HCT116 (cell line): ENCODE measurements at regions not wholly inside any gene's neighbourhood (a gene's known extent, or its start where the extent isn't known, plus 50 kb on each side); places are given as distances from the start of the nearest gene placed in this dataset.

Experiments
- ATAC-seq: fragments of 200-7000 bp; cut with Tn5 transposase; 2 replicates; pipeline ENCODE4 v1.9.1; 2020; ENCODE audit warnings: mild to moderate bottlenecking, moderate library complexity
- BruUV-seq: library from RNA; stranded (reverse); fragments of 400-500 nt; replicated peaks from 2 replicates; lab custom pipeline; 2021; lab: Mats Ljungman, UMichigan
- CTCF ChIA-PET: fragments of 300-600 bp; sonication (Branson Sonifier 250); formaldehyde crosslinking; loops from one replicate; lab custom pipeline; 2021; ENCODE audit warnings: antibody characterized with exemption; lab: Charles Lee
- POLR2A ChIA-PET: fragments of 300-600, 350-600 bp; sonication (Branson Sonifier 250); formaldehyde crosslinking; loops from one replicate; lab custom pipeline; 2021; ENCODE audit warnings: antibody characterized with exemption; lab: Charles Lee
- RAD21 ChIA-PET, 2 experiments: fragments of 300-600 bp; sonication (Branson Sonifier 250); formaldehyde crosslinking; loops; one replicate each; lab custom pipeline; 2023; ENCODE audit warnings: low total read pairs in 2 of 2; ENCODE audit not compliant: uncharacterized antibody in 2 of 2, unreplicated experiment in 2 of 2, low non-redundant PET in 1 of 2; lab: Charles Lee
- DNase-seq: peaks from one replicate; pipeline ENCODE4 v3.0.0-alpha.2; 2010; ENCODE audit warnings: low read depth, low spot score
- H2AFZ ChIP-seq: fragments of 200-600 bp; shearing (Covaris generic), sonication (generic); 2 replicates; pipeline ENCODE4 v1.6.1; 2017; ENCODE audit warnings: low read depth, mixed run types, mixed read lengths, antibody characterized with exemption, low read length; ENCODE audit not compliant: poor library complexity, severe bottlenecking
- H3K27ac ChIP-seq: 2 replicates; pipeline ENCODE4 v1.5.1; 2012; ENCODE audit warnings: low read depth, low read length
- H3K27me3 ChIP-seq: fragments of 200-600 bp; sonication (generic); 2 replicates; pipeline ENCODE4 v1.6.1; 2016; ENCODE audit warnings: mixed run types, low read length, mixed read lengths; ENCODE audit not compliant: insufficient read depth
- H3K36me3 ChIP-seq, 2 experiments: fragments of 200-500 bp in 1 of 2; fragments of 200-600 bp in 1 of 2; sonication (Bioruptor generic) in 1 of 2; sonication (generic) in 1 of 2; 2 replicates each; pipeline versions ENCODE4 v1.5.1 to v1.6.1; 2014 to 2016; ENCODE audit warnings: low read length in 2 of 2, inconsistent platforms in 1 of 2, mixed read lengths in 1 of 2, mixed run types in 1 of 2; ENCODE audit not compliant: insufficient read depth in 2 of 2, control insufficient read depth in 1 of 2
- H3K4me1 ChIP-seq, 2 experiments: fragments of 200-600 bp in 1 of 2; sonication (generic) in 1 of 2; 2 replicates each; pipeline versions ENCODE4 v1.5.1 to v1.6.1; 2012 to 2017; ENCODE audit warnings: low read length in 2 of 2, inconsistent platforms in 1 of 2, mild to moderate bottlenecking in 1 of 2, mixed read lengths in 1 of 2, mixed run types in 1 of 2, moderate library complexity in 1 of 2; ENCODE audit not compliant: insufficient read depth in 2 of 2, control insufficient read depth in 1 of 2
- H3K4me2 ChIP-seq: fragments of 200-600 bp; sonication (generic); 2 replicates; pipeline ENCODE4 v1.6.1; 2017; ENCODE audit warnings: mixed run types, low read length, mixed read lengths
- H3K4me3 ChIP-seq, 2 experiments: fragments of 200-600 bp in 1 of 2; sonication (generic) in 1 of 2; replicated peaks in 1 of 2; 2 replicates each; pipeline ENCODE4 v1.5.1; 2011 to 2016; ENCODE audit warnings: low read length in 2 of 2, control low read depth in 1 of 2, low read depth in 1 of 2, mild to moderate bottlenecking in 1 of 2, mixed read lengths in 1 of 2, mixed run types in 1 of 2
- H3K79me2 ChIP-seq: fragments of 200-600 bp; sonication (generic); 2 replicates; pipeline ENCODE4 v1.6.1; 2017; ENCODE audit warnings: mild to moderate bottlenecking, mixed run types, low read length, moderate library complexity, mixed read lengths; ENCODE audit not compliant: insufficient read depth
- H3K9ac ChIP-seq: fragments of 200-600 bp; sonication (generic); 2 replicates; pipeline ENCODE4 v1.6.1; 2016; ENCODE audit warnings: low read length, mixed read lengths
- H3K9me2 ChIP-seq: fragments of 200-600 bp; sonication (generic), shearing (Covaris generic); 2 replicates; pipeline ENCODE4 v1.6.1; 2017; ENCODE audit warnings: mixed run types, mild to moderate bottlenecking, moderate library complexity; ENCODE audit not compliant: insufficient read depth
- H3K9me3 ChIP-seq, 2 experiments: fragments of 200-500 bp in 1 of 2; fragments of 200-600 bp in 1 of 2; sonication (Bioruptor generic) in 1 of 2; sonication (generic) in 1 of 2; 2 replicates each; pipeline ENCODE4 v1.6.1; 2014 to 2017; ENCODE audit warnings: low read length in 2 of 2, mixed read lengths in 2 of 2, inconsistent platforms in 1 of 2, low read depth in 1 of 2, mild to moderate bottlenecking in 1 of 2, mixed run types in 1 of 2, moderate library complexity in 1 of 2; ENCODE audit not compliant: control insufficient read depth in 1 of 2, insufficient read depth in 1 of 2
- H4K20me1 ChIP-seq: fragments of 200-600 bp; sonication (generic), shearing (Covaris generic); 2 replicates; pipeline ENCODE4 v1.6.1; 2017; ENCODE audit warnings: mixed run types, mild to moderate bottlenecking, moderate library complexity; ENCODE audit not compliant: insufficient read depth
- CBX3 ChIP-seq: IDR thresholded peaks from 2 replicates; pipeline ENCODE4 v1.6.1; 2012; ENCODE audit warnings: low read depth
- CEBPB ChIP-seq: IDR thresholded peaks from 2 replicates; pipeline ENCODE4 v1.6.1; 2012; ENCODE audit warnings: low read depth
- EZH2 ChIP-seq: fragments of 200-600 bp; sonication (generic); IDR thresholded peaks from 2 replicates; pipeline ENCODE4 v1.6.1; 2017; ENCODE audit warnings: antibody characterized with exemption, mixed run types
- JUND ChIP-seq: IDR thresholded peaks from 2 replicates; pipeline ENCODE4 v1.6.1; 2012
- RAD21 ChIP-seq: IDR thresholded peaks from 2 replicates; pipeline ENCODE4 v1.6.1; 2012; ENCODE audit warnings: low read depth, mild to moderate bottlenecking
- SIN3A ChIP-seq: IDR thresholded peaks from 2 replicates; pipeline ENCODE4 v1.6.1; 2012; ENCODE audit warnings: low read depth
- SP1 ChIP-seq: IDR thresholded peaks from 2 replicates; pipeline ENCODE4 v1.6.1; 2012; ENCODE audit warnings: low read depth
- SRF ChIP-seq: IDR thresholded peaks from 2 replicates; pipeline ENCODE4 v1.6.1; 2012; ENCODE audit warnings: low read depth
- ZFX ChIP-seq: fragments of 450-650 bp; IDR thresholded peaks from 2 replicates; pipeline ENCODE4 v1.6.1; 2017
- ZNF274 ChIP-seq: fragments of 200-500 bp; sonication (Bioruptor generic); IDR thresholded peaks from 2 replicates; pipeline ENCODE4 v1.6.1; 2014; ENCODE audit warnings: mild to moderate bottlenecking, low read depth, low read length, inconsistent platforms
- intact Hi-C: fragments of 100-400 bp; cut with micrococcal nuclease; formaldehyde crosslinking; loops from 2 replicates; pipeline ENCODE4 v1.10.0; 2022
- TF ChIP-seq, protein P1 (sequence below), 3 experiments: fragments of 200-600 bp in 1 of 3; sonication (generic) in 1 of 3; IDR thresholded peaks in 2 of 3; conservative IDR thresholded peaks in 1 of 3; 2 replicates each; pipeline ENCODE4 v1.5.1; 2012 to 2017; ENCODE audit warnings: low read depth in 2 of 3, low read length in 2 of 3, antibody characterized with exemption in 1 of 3, borderline replicate concordance in 1 of 3, control low read depth in 1 of 3, mild to moderate bottlenecking in 1 of 3, mixed read lengths in 1 of 3, mixed run types in 1 of 3, moderate library complexity in 1 of 3; ENCODE audit not compliant: insufficient read depth in 1 of 3
- TF ChIP-seq, protein P2 (sequence below): IDR thresholded peaks from 2 replicates; pipeline ENCODE4 v1.6.1; 2012; ENCODE audit warnings: low read depth
- TF ChIP-seq, protein P3 (sequence below): IDR thresholded peaks from 2 replicates; pipeline ENCODE4 v1.6.1; 2012

DNA sequence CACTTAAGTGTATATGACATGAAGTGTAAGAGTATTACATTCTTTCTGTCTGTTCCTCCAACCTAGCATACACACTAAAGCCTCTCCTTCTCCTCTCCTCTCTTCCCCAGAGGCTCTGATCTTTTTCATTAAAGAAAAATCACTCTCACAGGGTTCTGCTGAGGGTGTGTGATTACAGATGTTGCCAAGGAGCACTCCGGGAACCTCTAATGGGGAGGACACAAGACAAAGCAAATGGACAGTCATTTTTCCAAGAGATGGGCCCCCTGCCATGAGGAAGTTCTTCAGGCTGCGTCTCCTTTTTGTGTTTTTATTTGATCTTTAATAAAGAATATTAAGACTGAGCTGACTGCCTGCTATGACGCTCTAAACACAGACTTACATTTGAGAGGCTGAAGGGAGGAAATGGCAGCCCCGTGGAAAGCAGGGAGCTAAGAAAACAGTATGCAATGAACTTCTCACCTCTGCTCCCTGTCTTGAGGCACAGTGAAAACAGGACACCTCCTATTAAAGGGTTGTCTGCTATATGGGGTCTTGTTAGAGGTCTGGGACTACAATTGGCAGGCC, 578.1 kb downstream of the PIK3C3 start:
- Histone ChIP-seq H3K27me3 (no peaks in the 10 kb centered on the region), H3K79me2 (no peaks in the 10 kb centered on the region), H3K9me2 (no peaks in the 10 kb centered on the region), H3K9me3 (peaks cover 18 to 27% of the 10 kb centered on the region in 2 experiments; a peak in 2 of 4 replicates), H3K36me3 (no peaks in the 10 kb centered on the region), H3K4me1 (no peaks in the 10 kb centered on the region), H3K27ac (no peak overlapping the region), H2AFZ (no peak overlapping the region), H3K4me3 (no peak overlapping the region), H4K20me1 (no peaks in the 10 kb centered on the region), H3K4me2 (no peak overlapping the region), H3K9ac (no peak overlapping the region)
- CTCF ChIA-PET = no interaction called here
- DNase-seq = no peak
- intact Hi-C loops = no loop called here
- no peak for TF ChIP-seq EZH2
- no peak for TF ChIP-seq CBX3
- TF ChIP-seq, protein P1, sequence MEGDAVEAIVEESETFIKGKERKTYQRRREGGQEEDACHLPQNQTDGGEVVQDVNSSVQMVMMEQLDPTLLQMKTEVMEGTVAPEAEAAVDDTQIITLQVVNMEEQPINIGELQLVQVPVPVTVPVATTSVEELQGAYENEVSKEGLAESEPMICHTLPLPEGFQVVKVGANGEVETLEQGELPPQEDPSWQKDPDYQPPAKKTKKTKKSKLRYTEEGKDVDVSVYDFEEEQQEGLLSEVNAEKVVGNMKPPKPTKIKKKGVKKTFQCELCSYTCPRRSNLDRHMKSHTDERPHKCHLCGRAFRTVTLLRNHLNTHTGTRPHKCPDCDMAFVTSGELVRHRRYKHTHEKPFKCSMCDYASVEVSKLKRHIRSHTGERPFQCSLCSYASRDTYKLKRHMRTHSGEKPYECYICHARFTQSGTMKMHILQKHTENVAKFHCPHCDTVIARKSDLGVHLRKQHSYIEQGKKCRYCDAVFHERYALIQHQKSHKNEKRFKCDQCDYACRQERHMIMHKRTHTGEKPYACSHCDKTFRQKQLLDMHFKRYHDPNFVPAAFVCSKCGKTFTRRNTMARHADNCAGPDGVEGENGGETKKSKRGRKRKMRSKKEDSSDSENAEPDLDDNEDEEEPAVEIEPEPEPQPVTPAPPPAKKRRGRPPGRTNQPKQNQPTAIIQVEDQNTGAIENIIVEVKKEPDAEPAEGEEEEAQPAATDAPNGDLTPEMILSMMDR (IDR thresholded peaks at IDR 0.05 in 2 of 3, conservative IDR thresholded peaks at IDR 0.05 in 1 of 3; ENCODE audit: borderline replicate concordance in 1 of 3, insufficient read depth in 1 of 3, low read depth in 2 of 3, low read length in 2 of 3) = no peak
- TF ChIP-seq SIN3A = no peak
- no peak for TF ChIP-seq ZFX
- no peak for TF ChIP-seq RAD21
- TF ChIP-seq JUND = no peak
- TF ChIP-seq SP1 = no peak
- no peak for TF ChIP-seq CEBPB
- POLR2A ChIA-PET = no interaction called here
- ATAC-seq = no peak
- no TSS peak for BruUV-seq
- RAD21 ChIA-PET = no interaction called here

DNA sequence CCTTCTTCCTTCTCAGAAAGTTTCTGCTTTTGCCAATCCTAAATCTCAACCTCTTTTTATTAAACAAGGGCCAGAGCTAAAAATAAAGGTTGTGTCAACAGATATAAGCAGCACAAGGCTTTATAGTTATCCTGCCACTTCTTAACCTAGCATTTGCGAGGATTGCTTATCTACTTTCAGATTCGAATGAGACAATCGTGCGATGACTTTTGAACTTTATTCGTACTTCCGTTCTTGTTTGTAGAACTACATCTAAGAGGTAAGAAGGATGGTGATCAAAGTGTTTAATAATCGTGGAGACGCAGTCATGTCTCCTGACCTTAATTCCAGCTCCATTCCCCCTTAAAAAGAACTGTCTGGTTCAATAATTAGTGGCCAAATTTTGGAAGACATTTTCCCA, 578.6 kb downstream of the PIK3C3 start:
- no peak overlapping the region for H2AFZ ChIP-seq
- ChIA-PET RAD21 (no interaction called here), POLR2A (no interaction called here), CTCF (no interaction called here)
- H3K36me3 ChIP-seq = no peaks in the 10 kb centered on the region
- H3K79me2 ChIP-seq = no peaks in the 10 kb centered on the region
- no peaks in the 10 kb centered on the region for H4K20me1 ChIP-seq
- peaks cover 18 to 27% of the 10 kb centered on the region in 2 experiments; a peak in 2 of 4 replicates for H3K9me3 ChIP-seq
- no TSS peak for BruUV-seq
- no peaks in the 10 kb centered on the region for H3K4me1 ChIP-seq
- no peak overlapping the region for H3K4me3 ChIP-seq
- no peak overlapping the region for H3K27ac ChIP-seq
- H3K27me3 ChIP-seq = no peaks in the 10 kb centered on the region
- no peak overlapping the region for H3K9ac ChIP-seq
- H3K9me2 ChIP-seq = no peaks in the 10 kb centered on the region
- DNase-seq = no peak
- H3K4me2 ChIP-seq = no peak overlapping the region
- no peak for ATAC-seq
- intact Hi-C loops = no loop called here
- no peak for TF ChIP-seq SRF
- TF ChIP-seq ZNF274 = no peak
- TF ChIP-seq, protein P2, sequence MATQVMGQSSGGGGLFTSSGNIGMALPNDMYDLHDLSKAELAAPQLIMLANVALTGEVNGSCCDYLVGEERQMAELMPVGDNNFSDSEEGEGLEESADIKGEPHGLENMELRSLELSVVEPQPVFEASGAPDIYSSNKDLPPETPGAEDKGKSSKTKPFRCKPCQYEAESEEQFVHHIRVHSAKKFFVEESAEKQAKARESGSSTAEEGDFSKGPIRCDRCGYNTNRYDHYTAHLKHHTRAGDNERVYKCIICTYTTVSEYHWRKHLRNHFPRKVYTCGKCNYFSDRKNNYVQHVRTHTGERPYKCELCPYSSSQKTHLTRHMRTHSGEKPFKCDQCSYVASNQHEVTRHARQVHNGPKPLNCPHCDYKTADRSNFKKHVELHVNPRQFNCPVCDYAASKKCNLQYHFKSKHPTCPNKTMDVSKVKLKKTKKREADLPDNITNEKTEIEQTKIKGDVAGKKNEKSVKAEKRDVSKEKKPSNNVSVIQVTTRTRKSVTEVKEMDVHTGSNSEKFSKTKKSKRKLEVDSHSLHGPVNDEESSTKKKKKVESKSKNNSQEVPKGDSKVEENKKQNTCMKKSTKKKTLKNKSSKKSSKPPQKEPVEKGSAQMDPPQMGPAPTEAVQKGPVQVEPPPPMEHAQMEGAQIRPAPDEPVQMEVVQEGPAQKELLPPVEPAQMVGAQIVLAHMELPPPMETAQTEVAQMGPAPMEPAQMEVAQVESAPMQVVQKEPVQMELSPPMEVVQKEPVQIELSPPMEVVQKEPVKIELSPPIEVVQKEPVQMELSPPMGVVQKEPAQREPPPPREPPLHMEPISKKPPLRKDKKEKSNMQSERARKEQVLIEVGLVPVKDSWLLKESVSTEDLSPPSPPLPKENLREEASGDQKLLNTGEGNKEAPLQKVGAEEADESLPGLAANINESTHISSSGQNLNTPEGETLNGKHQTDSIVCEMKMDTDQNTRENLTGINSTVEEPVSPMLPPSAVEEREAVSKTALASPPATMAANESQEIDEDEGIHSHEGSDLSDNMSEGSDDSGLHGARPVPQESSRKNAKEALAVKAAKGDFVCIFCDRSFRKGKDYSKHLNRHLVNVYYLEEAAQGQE = no peak
- TF ChIP-seq, protein P3, sequence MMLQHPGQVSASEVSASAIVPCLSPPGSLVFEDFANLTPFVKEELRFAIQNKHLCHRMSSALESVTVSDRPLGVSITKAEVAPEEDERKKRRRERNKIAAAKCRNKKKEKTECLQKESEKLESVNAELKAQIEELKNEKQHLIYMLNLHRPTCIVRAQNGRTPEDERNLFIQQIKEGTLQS = no peak
- no peak for TF ChIP-seq SIN3A
- no peak for TF ChIP-seq JUND
- TF ChIP-seq, protein P1 (IDR thresholded peaks at IDR 0.05 in 2 of 3, conservative IDR thresholded peaks at IDR 0.05 in 1 of 3; ENCODE audit: borderline replicate concordance in 1 of 3, insufficient read depth in 1 of 3, low read depth in 2 of 3, low read length in 2 of 3) = no peak
